ENCODE measurements at regions not wholly inside any gene's neighbourhood (a gene's known extent, or its start where the extent isn't known, plus 50 kb on each side); places are given as distances from the start of the nearest gene placed in this dataset.

- Histone ChIP-seq H3K4me1 (peaks cover 0 to 7% (median 3%) of the 10 kb centered on the region in 4 donors), H3K9me3 (no peaks in the 10 kb centered on the region), H3K27ac (no peak overlapping the region), H3K27me3 (no peaks in the 10 kb centered on the region), H3K4me3 (no peak overlapping the region), H3K36me3 (no peaks in the 10 kb centered on the region)
- intact Hi-C loops (cut with DNase I; ENCODE audit: low total_unique reads), result no loop called here
- no peak for TF ChIP-seq CTCF (IDR thresholded peaks at IDR 0.05)
- no peak for DNase-seq
These were observed 56.9 kb upstream of the EDNRB start for GRCh38 chr13:77975358-77976042.

- H3K9me3 ChIP-seq, result no peaks in the 10 kb centered on the region
- DNase-seq, result no peak
- no peak for TF ChIP-seq CTCF (IDR thresholded peaks at IDR 0.05)
- H3K27ac ChIP-seq, result no peak overlapping the region
- H3K27me3 ChIP-seq, result no peaks in the 10 kb centered on the region
- intact Hi-C loops (cut with DNase I; ENCODE audit: low total_unique reads), result no loop called here
- no peak overlapping the region for H3K4me3 ChIP-seq
- no peaks in the 10 kb centered on the region for H3K4me1 ChIP-seq
- no peaks in the 10 kb centered on the region for H3K36me3 ChIP-seq
These were observed 50.7 kb upstream of the EDNRB start for GRCh38 chr13:77969299-77969698.

Measured in tibial artery (tissue), 4 donors.